SK-N-SH treated with all-trans-retinoic acid at 6 μM for 48 hours (cell line): ENCODE measurements at regions not wholly inside any gene's neighbourhood (a gene's known extent, or its start where the extent isn't known, plus 50 kb on each side); places are given as distances from the start of the nearest gene placed in this dataset.

ENCODE experiments used
- ATAC-seq: fragments of 200-7000 bp; cut with Tn5 transposase; 3 replicates; pipeline ENCODE4 v1.9.1; 2020; ENCODE audit warnings: mild to moderate bottlenecking, moderate library complexity
- ARNTL ChIP-seq: fragments of 450-650 bp; formaldehyde crosslinking; IDR thresholded peaks from 2 replicates; pipeline ENCODE4 v1.5.0; 2020; ENCODE audit warnings: low read depth, mild to moderate bottlenecking, moderate library complexity, borderline replicate concordance
- BACH2 ChIP-seq: fragments of 250-450 bp; sonication (Bioruptor Pico); IDR thresholded peaks from 2 replicates; pipeline ENCODE4 v1.9.0; 2021; ENCODE audit warnings: mild to moderate bottlenecking, borderline replicate concordance
- CSDC2 ChIP-seq: fragments of 250-450 bp; sonication (Bioruptor Pico); IDR thresholded peaks from 2 replicates; pipeline ENCODE4 v1.5.0; 2020; ENCODE audit warnings: mild to moderate bottlenecking, moderate library complexity
- ESRRG ChIP-seq: fragments of 250-450 bp; sonication (Bioruptor Pico); IDR thresholded peaks from 2 replicates; pipeline ENCODE4 v1.6.1; 2021; ENCODE audit warnings: mild to moderate bottlenecking
- GLIS3 ChIP-seq: fragments of 250-450 bp; sonication (Bioruptor Pico); IDR thresholded peaks from 2 replicates; pipeline ENCODE4 v1.5.0; 2020; ENCODE audit warnings: mild to moderate bottlenecking, moderate library complexity
- ISL1 ChIP-seq: fragments of 250-450 bp; sonication (Bioruptor Pico); IDR thresholded peaks from 2 replicates; pipeline ENCODE4 v2.1.2; 2022; ENCODE audit warnings: mild to moderate bottlenecking, moderate library complexity
- OSR1 ChIP-seq: fragments of 250-450 bp; sonication (Bioruptor Pico); IDR thresholded peaks from 2 replicates; pipeline ENCODE4 v1.8.0; 2022; ENCODE audit warnings: moderate library complexity, mild to moderate bottlenecking, inconsistent platforms
- PPARA ChIP-seq: fragments of 250-450 bp; sonication (Bioruptor Pico); IDR thresholded peaks from 2 replicates; pipeline ENCODE4 v1.5.0; 2020; ENCODE audit warnings: mild to moderate bottlenecking, borderline replicate concordance
- RARB ChIP-seq: fragments of 250-450 bp; sonication (Bioruptor Pico); IDR thresholded peaks from 2 replicates; pipeline ENCODE4 v1.8.0; 2021; ENCODE audit warnings: mild to moderate bottlenecking, moderate library complexity
- SNAI2 ChIP-seq: fragments of 250-450 bp; sonication (Bioruptor Pico); IDR thresholded peaks from 2 replicates; pipeline ENCODE4 v1.5.0; 2020; ENCODE audit warnings: mild to moderate bottlenecking, moderate library complexity
- TCF4 ChIP-seq: fragments of 250-450 bp; sonication (Bioruptor Pico); IDR thresholded peaks from 2 replicates; pipeline ENCODE4 v1.8.0; 2021; ENCODE audit warnings: mild to moderate bottlenecking, moderate library complexity, borderline replicate concordance
- TOX ChIP-seq: fragments of 250-450 bp; sonication (Bioruptor Pico); IDR thresholded peaks from 2 replicates; pipeline ENCODE4 v1.8.0; 2021; ENCODE audit warnings: mild to moderate bottlenecking, moderate library complexity, borderline replicate concordance
- ZFP3 ChIP-seq: fragments of 250-450 bp; sonication (Bioruptor Pico); IDR thresholded peaks from 2 replicates; pipeline ENCODE4 v1.5.0; 2020; ENCODE audit warnings: mild to moderate bottlenecking, moderate library complexity
- ZFP30 ChIP-seq: fragments of 450-650 bp; formaldehyde crosslinking; IDR thresholded peaks from 2 replicates; pipeline ENCODE4 v1.5.0; 2022; ENCODE audit warnings: mild to moderate bottlenecking, moderate library complexity
- ZNF565 ChIP-seq: fragments of 450-650 bp; formaldehyde crosslinking; conservative IDR thresholded peaks from 2 replicates; pipeline ENCODE4 v1.5.0; 2020; ENCODE audit warnings: low read depth, mild to moderate bottlenecking, moderate library complexity
- ZNF8 ChIP-seq: fragments of 450-650 bp; formaldehyde crosslinking; IDR thresholded peaks from 2 replicates; pipeline ENCODE4 v1.5.0; 2020; ENCODE audit warnings: mild to moderate bottlenecking, moderate library complexity
- TF ChIP-seq, protein P1 (sequence below): fragments of 250-450 bp; sonication (Bioruptor Pico); IDR thresholded peaks from 2 replicates; pipeline ENCODE4 v1.8.0; 2021; ENCODE audit warnings: low read depth, mild to moderate bottlenecking, moderate library complexity, borderline replicate concordance
- TF ChIP-seq, protein P2 (sequence below): fragments of 250-450 bp; sonication (Bioruptor Pico); IDR thresholded peaks from 2 replicates; pipeline ENCODE4 v1.5.1; 2020; ENCODE audit warnings: low read depth, mild to moderate bottlenecking, moderate library complexity
- TF ChIP-seq, protein P3 (sequence below): fragments of 250-450 bp; sonication (Bioruptor Pico); IDR thresholded peaks from 2 replicates; pipeline ENCODE4 v1.5.0; 2020; ENCODE audit warnings: mild to moderate bottlenecking, moderate library complexity
- TF ChIP-seq, protein P4 (sequence below): fragments of 250-450 bp; sonication (Bioruptor Pico); IDR thresholded peaks from 2 replicates; pipeline ENCODE4 v1.5.1; 2021; ENCODE audit warnings: mild to moderate bottlenecking, moderate library complexity
- TF ChIP-seq, protein P5 (sequence below): fragments of 250-450 bp; sonication (Bioruptor Pico); IDR thresholded peaks from 2 replicates; pipeline ENCODE4 v1.8.0; 2020; ENCODE audit warnings: mild to moderate bottlenecking, moderate library complexity, borderline replicate concordance

DNA sequence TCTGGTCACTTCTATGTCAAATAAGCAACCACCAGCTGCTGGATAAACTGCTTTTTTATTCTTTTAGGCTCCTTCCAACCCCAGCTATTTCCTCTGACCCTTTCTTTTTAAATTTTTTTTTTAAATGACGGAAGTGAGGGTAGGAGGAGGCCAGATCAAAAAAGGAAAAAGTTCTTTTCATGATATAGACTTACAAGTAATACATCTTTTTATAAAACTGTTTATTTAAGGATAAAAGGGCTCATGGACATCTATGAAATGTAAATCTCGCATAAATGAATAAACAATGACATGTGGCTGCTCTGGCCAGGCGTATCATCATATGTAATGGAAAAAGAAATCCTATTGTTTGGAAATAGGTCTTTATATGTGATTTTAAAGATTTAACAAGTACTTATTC lies 169.0 kb upstream of the ATP2B1 start (continued):
- TF ChIP-seq TOX, result no peak
- TF ChIP-seq BACH2 (CRISPR knock-in tag), result no peak
- TF ChIP-seq, protein P1, sequence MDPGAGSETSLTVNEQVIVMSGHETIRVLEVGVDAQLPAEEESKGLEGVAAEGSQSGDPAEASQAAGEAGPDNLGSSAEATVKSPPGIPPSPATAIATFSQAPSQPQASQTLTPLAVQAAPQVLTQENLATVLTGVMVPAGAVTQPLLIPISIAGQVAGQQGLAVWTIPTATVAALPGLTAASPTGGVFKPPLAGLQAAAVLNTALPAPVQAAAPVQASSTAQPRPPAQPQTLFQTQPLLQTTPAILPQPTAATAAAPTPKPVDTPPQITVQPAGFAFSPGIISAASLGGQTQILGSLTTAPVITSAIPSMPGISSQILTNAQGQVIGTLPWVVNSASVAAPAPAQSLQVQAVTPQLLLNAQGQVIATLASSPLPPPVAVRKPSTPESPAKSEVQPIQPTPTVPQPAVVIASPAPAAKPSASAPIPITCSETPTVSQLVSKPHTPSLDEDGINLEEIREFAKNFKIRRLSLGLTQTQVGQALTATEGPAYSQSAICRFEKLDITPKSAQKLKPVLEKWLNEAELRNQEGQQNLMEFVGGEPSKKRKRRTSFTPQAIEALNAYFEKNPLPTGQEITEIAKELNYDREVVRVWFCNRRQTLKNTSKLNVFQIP (CRISPR knock-in tag), result no peak
- TF ChIP-seq ZNF565, result no peak
- no peak for TF ChIP-seq ZFP30 (CRISPR knock-in tag)

DNA sequence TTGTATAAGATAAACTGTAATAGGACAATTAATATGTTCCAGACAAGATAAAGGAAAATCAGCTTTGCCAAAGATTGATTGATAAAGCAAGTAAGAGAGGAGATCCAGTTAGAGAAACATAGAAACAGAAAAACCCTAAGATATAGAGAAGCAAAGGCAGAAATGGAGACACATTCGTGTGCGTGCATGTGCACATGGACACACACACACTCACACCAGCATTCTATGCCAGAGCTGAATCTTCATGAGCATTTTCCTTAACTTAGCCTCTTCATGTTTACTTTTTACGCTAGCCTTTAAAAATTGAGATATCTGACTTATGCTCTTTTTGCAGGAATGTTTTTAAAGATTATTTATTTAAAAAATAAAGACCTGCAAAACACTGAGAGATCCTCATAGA lies 168.5 kb upstream of the ATP2B1 start:
- TF ChIP-seq, protein P1 (CRISPR knock-in tag), result no peak
- TF ChIP-seq, protein P2, sequence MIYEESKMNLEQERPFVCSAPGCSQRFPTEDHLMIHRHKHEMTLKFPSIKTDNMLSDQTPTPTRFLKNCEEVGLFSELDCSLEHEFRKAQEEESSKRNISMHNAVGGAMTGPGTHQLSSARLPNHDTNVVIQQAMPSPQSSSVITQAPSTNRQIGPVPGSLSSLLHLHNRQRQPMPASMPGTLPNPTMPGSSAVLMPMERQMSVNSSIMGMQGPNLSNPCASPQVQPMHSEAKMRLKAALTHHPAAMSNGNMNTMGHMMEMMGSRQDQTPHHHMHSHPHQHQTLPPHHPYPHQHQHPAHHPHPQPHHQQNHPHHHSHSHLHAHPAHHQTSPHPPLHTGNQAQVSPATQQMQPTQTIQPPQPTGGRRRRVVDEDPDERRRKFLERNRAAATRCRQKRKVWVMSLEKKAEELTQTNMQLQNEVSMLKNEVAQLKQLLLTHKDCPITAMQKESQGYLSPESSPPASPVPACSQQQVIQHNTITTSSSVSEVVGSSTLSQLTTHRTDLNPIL (CRISPR knock-in tag), result no peak
- TF ChIP-seq CSDC2 (CRISPR knock-in tag) (no peak), SNAI2 (no peak), ZNF8 (CRISPR knock-in tag) (no peak), ISL1 (no peak), ZFP3 (no peak), GLIS3 (CRISPR knock-in tag) (no peak), ESRRG (CRISPR knock-in tag) (no peak), ARNTL (CRISPR knock-in tag) (no peak), TCF4 (no peak), BACH2 (CRISPR knock-in tag) (no peak), ZNF565 (no peak), ZFP30 (CRISPR knock-in tag) (no peak), RARB (CRISPR knock-in tag) (no peak), OSR1 (CRISPR knock-in tag) (no peak), PPARA (no peak)
- TF ChIP-seq, protein P3, sequence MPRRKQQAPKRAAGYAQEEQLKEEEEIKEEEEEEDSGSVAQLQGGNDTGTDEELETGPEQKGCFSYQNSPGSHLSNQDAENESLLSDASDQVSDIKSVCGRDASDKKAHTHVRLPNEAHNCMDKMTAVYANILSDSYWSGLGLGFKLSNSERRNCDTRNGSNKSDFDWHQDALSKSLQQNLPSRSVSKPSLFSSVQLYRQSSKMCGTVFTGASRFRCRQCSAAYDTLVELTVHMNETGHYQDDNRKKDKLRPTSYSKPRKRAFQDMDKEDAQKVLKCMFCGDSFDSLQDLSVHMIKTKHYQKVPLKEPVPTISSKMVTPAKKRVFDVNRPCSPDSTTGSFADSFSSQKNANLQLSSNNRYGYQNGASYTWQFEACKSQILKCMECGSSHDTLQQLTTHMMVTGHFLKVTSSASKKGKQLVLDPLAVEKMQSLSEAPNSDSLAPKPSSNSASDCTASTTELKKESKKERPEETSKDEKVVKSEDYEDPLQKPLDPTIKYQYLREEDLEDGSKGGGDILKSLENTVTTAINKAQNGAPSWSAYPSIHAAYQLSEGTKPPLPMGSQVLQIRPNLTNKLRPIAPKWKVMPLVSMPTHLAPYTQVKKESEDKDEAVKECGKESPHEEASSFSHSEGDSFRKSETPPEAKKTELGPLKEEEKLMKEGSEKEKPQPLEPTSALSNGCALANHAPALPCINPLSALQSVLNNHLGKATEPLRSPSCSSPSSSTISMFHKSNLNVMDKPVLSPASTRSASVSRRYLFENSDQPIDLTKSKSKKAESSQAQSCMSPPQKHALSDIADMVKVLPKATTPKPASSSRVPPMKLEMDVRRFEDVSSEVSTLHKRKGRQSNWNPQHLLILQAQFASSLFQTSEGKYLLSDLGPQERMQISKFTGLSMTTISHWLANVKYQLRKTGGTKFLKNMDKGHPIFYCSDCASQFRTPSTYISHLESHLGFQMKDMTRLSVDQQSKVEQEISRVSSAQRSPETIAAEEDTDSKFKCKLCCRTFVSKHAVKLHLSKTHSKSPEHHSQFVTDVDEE, result no peak
- TF ChIP-seq, protein P4, sequence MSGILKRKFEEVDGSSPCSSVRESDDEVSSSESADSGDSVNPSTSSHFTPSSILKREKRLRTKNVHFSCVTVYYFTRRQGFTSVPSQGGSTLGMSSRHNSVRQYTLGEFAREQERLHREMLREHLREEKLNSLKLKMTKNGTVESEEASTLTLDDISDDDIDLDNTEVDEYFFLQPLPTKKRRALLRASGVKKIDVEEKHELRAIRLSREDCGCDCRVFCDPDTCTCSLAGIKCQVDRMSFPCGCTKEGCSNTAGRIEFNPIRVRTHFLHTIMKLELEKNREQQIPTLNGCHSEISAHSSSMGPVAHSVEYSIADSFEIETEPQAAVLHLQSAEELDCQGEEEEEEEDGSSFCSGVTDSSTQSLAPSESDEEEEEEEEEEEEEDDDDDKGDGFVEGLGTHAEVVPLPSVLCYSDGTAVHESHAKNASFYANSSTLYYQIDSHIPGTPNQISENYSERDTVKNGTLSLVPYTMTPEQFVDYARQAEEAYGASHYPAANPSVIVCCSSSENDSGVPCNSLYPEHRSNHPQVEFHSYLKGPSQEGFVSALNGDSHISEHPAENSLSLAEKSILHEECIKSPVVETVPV (CRISPR knock-in tag), result no peak
- TF ChIP-seq, protein P5, sequence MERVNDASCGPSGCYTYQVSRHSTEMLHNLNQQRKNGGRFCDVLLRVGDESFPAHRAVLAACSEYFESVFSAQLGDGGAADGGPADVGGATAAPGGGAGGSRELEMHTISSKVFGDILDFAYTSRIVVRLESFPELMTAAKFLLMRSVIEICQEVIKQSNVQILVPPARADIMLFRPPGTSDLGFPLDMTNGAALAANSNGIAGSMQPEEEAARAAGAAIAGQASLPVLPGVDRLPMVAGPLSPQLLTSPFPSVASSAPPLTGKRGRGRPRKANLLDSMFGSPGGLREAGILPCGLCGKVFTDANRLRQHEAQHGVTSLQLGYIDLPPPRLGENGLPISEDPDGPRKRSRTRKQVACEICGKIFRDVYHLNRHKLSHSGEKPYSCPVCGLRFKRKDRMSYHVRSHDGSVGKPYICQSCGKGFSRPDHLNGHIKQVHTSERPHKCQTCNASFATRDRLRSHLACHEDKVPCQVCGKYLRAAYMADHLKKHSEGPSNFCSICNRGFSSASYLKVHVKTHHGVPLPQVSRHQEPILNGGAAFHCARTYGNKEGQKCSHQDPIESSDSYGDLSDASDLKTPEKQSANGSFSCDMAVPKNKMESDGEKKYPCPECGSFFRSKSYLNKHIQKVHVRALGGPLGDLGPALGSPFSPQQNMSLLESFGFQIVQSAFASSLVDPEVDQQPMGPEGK, result no peak
- TF ChIP-seq, all 23 proteins: peak for 0

DNA sequence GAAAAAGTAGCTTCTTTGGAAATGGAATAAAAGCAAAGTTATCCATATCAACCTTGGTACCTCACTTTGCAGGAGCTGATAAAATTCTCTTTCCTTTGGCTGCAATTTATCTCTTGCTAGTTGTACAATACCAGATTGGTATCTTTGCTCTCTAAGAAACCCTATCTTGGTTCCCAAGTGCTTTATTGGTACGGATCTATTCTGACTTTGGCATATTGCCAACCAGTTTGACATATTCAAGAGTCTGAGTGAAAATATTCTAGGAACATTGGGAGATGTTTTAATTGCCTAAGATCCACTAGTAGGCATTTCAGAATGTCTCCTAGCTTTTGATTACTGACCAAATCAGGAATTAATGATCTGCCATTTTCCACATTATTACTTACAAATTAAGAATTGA lies 167.2 kb upstream of the ATP2B1 start:
- ATAC-seq, result no peak

More for the DNA sequence above, 168.5 kb upstream of the ATP2B1 start:
- no peak for ATAC-seq

More for the DNA sequence above, 167.2 kb upstream of the ATP2B1 start:
- TF ChIP-seq ISL1, result 0 out of 2 replicates have a peak, but pooled peaks have one; percentile 10
- TF ChIP-seq, protein P5, result no peak
